ENCODE measurements at regions not wholly inside any gene's neighbourhood (a gene's known extent, or its start where the extent isn't known, plus 50 kb on each side); places are given as distances from the start of the nearest gene placed in this dataset.

DNA sequence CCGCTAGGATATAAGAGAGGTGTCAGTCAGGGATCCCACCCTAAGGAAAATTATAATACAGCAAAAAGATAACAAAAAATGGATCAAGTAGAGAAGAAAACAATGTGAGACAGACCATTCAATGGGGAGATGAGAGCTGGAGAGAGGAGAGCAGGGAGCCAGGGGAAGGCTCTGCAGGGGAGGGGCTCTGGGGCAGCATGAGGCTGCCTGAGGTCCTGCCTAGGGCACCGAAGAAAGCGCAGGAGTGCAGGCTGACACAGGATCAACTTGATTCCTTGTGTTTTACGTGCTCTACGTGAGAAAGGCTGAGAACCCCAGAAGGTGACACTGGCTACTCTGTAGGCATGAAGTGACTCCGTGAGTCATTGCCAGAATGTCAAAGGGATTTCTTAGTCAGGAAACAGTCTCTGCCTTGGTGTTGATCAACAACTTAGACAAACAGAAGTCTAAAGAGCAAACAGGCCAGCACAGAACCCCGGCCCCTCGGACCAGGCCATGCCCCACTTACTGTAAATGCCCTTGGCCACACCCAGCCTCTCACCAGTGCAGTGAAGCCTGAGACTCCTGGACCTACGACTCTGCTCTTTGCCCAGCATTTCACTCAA, 290.1 kb upstream of the PRDM1 start:
- CTCF ChIA-PET, result interaction anchor here (2.2 kb wide), 1 partner anchor 427 kb away, joined by 11 read pairs; no protein-coding TSS in a partner anchor

GRCh38 chr6:105795366-105795765, 290.8 kb upstream of the PRDM1 start:
- H2AFZ ChIP-seq (ENCODE audit: insufficient read depth, low read depth, low read length, poor library complexity, severe bottlenecking), result no peak overlapping the region
- TF ChIP-seq, protein P1, sequence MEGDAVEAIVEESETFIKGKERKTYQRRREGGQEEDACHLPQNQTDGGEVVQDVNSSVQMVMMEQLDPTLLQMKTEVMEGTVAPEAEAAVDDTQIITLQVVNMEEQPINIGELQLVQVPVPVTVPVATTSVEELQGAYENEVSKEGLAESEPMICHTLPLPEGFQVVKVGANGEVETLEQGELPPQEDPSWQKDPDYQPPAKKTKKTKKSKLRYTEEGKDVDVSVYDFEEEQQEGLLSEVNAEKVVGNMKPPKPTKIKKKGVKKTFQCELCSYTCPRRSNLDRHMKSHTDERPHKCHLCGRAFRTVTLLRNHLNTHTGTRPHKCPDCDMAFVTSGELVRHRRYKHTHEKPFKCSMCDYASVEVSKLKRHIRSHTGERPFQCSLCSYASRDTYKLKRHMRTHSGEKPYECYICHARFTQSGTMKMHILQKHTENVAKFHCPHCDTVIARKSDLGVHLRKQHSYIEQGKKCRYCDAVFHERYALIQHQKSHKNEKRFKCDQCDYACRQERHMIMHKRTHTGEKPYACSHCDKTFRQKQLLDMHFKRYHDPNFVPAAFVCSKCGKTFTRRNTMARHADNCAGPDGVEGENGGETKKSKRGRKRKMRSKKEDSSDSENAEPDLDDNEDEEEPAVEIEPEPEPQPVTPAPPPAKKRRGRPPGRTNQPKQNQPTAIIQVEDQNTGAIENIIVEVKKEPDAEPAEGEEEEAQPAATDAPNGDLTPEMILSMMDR (IDR thresholded peaks at IDR 0.05), result no peak
- no peak for TF ChIP-seq EZH2 (IDR thresholded peaks at IDR 0.05; ENCODE audit: borderline replicate concordance, insufficient read depth, low read depth, low read length, poor library complexity, severe bottlenecking)
- ChIA-PET POLR2A (no interaction called here), CTCF (interaction anchor here (0.7 to 1.5 kb wide), 3 partner anchors 41 to 387 kb away, joined by 4 read pairs; no protein-coding TSS in a partner anchor)
- Mint-ChIP-seq H3K9me3 (ENCODE audit: insufficient read depth) (no peaks in the 10 kb centered on the region), H3K4me1 (peaks cover 22% of the 10 kb centered on the region), H3K27me3 (no peaks in the 10 kb centered on the region), H3K27ac (no peak overlapping the region), H3K4me3 (no peak overlapping the region)
- no peaks in the 10 kb centered on the region for H3K79me2 ChIP-seq (ENCODE audit: control insufficient read depth, insufficient read depth, low read length)
- no peaks in the 10 kb centered on the region for H3K27me3 ChIP-seq (replicated peaks in 1 of 4; ENCODE audit: control extremely low read depth in 1 of 4, control insufficient read depth in 3 of 4, insufficient read depth in 4 of 4, low read length in 3 of 4)
- H3K27ac ChIP-seq (ENCODE audit: low read length in 2 of 2), result no peak overlapping the region
- DNase-seq (no peak), ATAC-seq (ENCODE audit: low read depth) (no peak)
- no peak overlapping the region for H3K9ac ChIP-seq (ENCODE audit: low read length)
- no peaks in the 10 kb centered on the region for H3K9me3 ChIP-seq (ENCODE audit: control extremely low read depth in 1 of 3, control insufficient read depth in 2 of 3, insufficient read depth in 1 of 3, low read length in 2 of 3)
- peaks cover 9 to 15% of the 10 kb centered on the region in 2 donors for H3K4me1 ChIP-seq (ENCODE audit: control insufficient read depth in 2 of 2, insufficient read depth in 2 of 2, low read length in 2 of 2)
- intact Hi-C loops (cut with micrococcal nuclease), result loop anchor here (10.0 kb wide), 1 partner anchor 289 kb away; the partner anchor contains the start of gene PRDM1
- no peak overlapping the region for H3K4me3 ChIP-seq (ENCODE audit: control extremely low read depth in 1 of 5, extremely low read depth in 1 of 5, insufficient read depth in 1 of 5, low read depth in 2 of 5, low read length in 4 of 5)
- H3K4me2 ChIP-seq (replicated peaks; ENCODE audit: low read depth, low read length, poor library complexity, severe bottlenecking), result no peak overlapping the region
- H4K20me1 ChIP-seq (ENCODE audit: control insufficient read depth, insufficient read depth, low read length, poor library complexity, severe bottlenecking), result no peaks in the 10 kb centered on the region
- no peaks in the 10 kb centered on the region for H3K36me3 ChIP-seq (replicated peaks in 1 of 2; ENCODE audit: control extremely low read depth in 1 of 2, control insufficient read depth in 1 of 2, extremely low read depth in 1 of 2, insufficient read depth in 2 of 2, low read length in 1 of 2)

More for the DNA sequence above, 290.1 kb upstream of the PRDM1 start:
- WGBS (ENCODE audit: insufficient coverage), result 92% methylated on average over 7 of the region's 9 CpGs
- Histone ChIP-seq H3K27me3 (replicated peaks in 1 of 4; ENCODE audit: control extremely low read depth in 1 of 4, control insufficient read depth in 3 of 4, insufficient read depth in 4 of 4, low read length in 3 of 4) (no peaks in the 10 kb centered on the region), H3K27ac (ENCODE audit: low read length in 2 of 2) (no peak overlapping the region), H3K4me2 (replicated peaks; ENCODE audit: low read depth, low read length, poor library complexity, severe bottlenecking) (no peak overlapping the region), H3K4me3 (ENCODE audit: control extremely low read depth in 1 of 5, extremely low read depth in 1 of 5, insufficient read depth in 1 of 5, low read depth in 2 of 5, low read length in 4 of 5) (no peak overlapping the region), H3K9ac (ENCODE audit: low read length) (no peak overlapping the region), H4K20me1 (ENCODE audit: control insufficient read depth, insufficient read depth, low read length, poor library complexity, severe bottlenecking) (no peaks in the 10 kb centered on the region), H2AFZ (ENCODE audit: insufficient read depth, low read depth, low read length, poor library complexity, severe bottlenecking) (no peak overlapping the region), H3K4me1 (ENCODE audit: control insufficient read depth in 2 of 2, insufficient read depth in 2 of 2, low read length in 2 of 2) (peaks cover 9 to 15% of the 10 kb centered on the region in 2 donors), H3K9me3 (ENCODE audit: control extremely low read depth in 1 of 3, control insufficient read depth in 2 of 3, insufficient read depth in 1 of 3, low read length in 2 of 3) (no peaks in the 10 kb centered on the region), H3K36me3 (replicated peaks in 1 of 2; ENCODE audit: control extremely low read depth in 1 of 2, control insufficient read depth in 1 of 2, extremely low read depth in 1 of 2, insufficient read depth in 2 of 2, low read length in 1 of 2) (no peaks in the 10 kb centered on the region), H3K79me2 (ENCODE audit: control insufficient read depth, insufficient read depth, low read length) (no peaks in the 10 kb centered on the region)
- TF ChIP-seq, protein P1 (IDR thresholded peaks at IDR 0.05), result no peak
- TF ChIP-seq EZH2 (IDR thresholded peaks at IDR 0.05; ENCODE audit: borderline replicate concordance, insufficient read depth, low read depth, low read length, poor library complexity, severe bottlenecking), result no peak
- POLR2A ChIA-PET, result no interaction called here
- Mint-ChIP-seq H3K27ac (no peak overlapping the region), H3K4me3 (no peak overlapping the region), H3K4me1 (peaks cover 22% of the 10 kb centered on the region), H3K9me3 (ENCODE audit: insufficient read depth) (no peaks in the 10 kb centered on the region), H3K27me3 (no peaks in the 10 kb centered on the region)
- DNase-seq (no peak), ATAC-seq (ENCODE audit: low read depth) (no peak)
- intact Hi-C loops (cut with micrococcal nuclease), result loop anchor here (10.0 kb wide), 1 partner anchor 289 kb away; the partner anchor contains the start of gene PRDM1
